Keratinocyte (primary cell): ENCODE measurements at regions not wholly inside any gene's neighbourhood (a gene's known extent, or its start where the extent isn't known, plus 50 kb on each side); places are given as distances from the start of the nearest gene placed in this dataset.

Experiments used
- DNase-seq: peaks from one replicate; pipeline ENCODE4 v3.0.0-alpha.2; 2011; ENCODE audit warnings: low read depth, missing footprints, low spot score
- FAIRE-seq: peaks from 2 replicates; lab custom pipeline; 2011; peaks lifted over from hg19 to GRCh38; lab: Jason Lieb, UNC
- H2AFZ ChIP-seq: 2 replicates; pipeline ENCODE4 v1.6.0; 2012; ENCODE audit warnings: low read length, control low read depth, inconsistent platforms; ENCODE audit not compliant: control insufficient read depth
- H3K27ac ChIP-seq: 2 replicates; pipeline ENCODE4 v1.5.1; 2011; ENCODE audit warnings: low read length; ENCODE audit not compliant: control insufficient read depth, insufficient read depth
- H3K27me3 ChIP-seq: 3 replicates; pipeline ENCODE4 v1.6.0; 2011; ENCODE audit warnings: low read length; ENCODE audit not compliant: control insufficient read depth, insufficient read depth; ENCODE audit errors: extremely low read depth
- H3K36me3 ChIP-seq, 2 experiments: 2 replicates in 1 of 2; 3 replicates in 1 of 2; pipeline ENCODE4 v1.5.1; 2011; ENCODE audit warnings: low read length in 2 of 2, mild to moderate bottlenecking in 1 of 2; ENCODE audit not compliant: control insufficient read depth in 2 of 2, insufficient read depth in 2 of 2; ENCODE audit errors: extremely low read depth in 1 of 2
- H3K4me1 ChIP-seq: 3 replicates; pipeline ENCODE4 v1.5.1; 2011; ENCODE audit warnings: low read length; ENCODE audit not compliant: control insufficient read depth, insufficient read depth; ENCODE audit errors: extremely low read depth
- H3K4me2 ChIP-seq: 3 replicates; pipeline ENCODE4 v1.6.0; 2011; ENCODE audit warnings: low read depth, low read length; ENCODE audit not compliant: control insufficient read depth, insufficient read depth; ENCODE audit errors: extremely low read depth
- H3K4me3 ChIP-seq, 3 experiments: fragments of 200-600 bp in 1 of 3; sonication (generic) in 1 of 3; 2 replicates in 2 of 3; 3 replicates in 1 of 3; pipeline ENCODE4 v1.5.1; 2011 to 2016; ENCODE audit warnings: low read length in 3 of 3, mild to moderate bottlenecking in 3 of 3, control low read depth in 2 of 3, inconsistent platforms in 1 of 3, low read depth in 1 of 3, mixed read lengths in 1 of 3, mixed run types in 1 of 3, moderate library complexity in 1 of 3; ENCODE audit not compliant: control insufficient read depth in 2 of 3, insufficient read depth in 2 of 3; ENCODE audit errors: extremely low read depth in 1 of 3
- H3K79me2 ChIP-seq: 2 replicates; pipeline ENCODE4 v1.6.0; 2012; ENCODE audit warnings: low read length; ENCODE audit not compliant: control insufficient read depth, insufficient read depth
- H3K9ac ChIP-seq: 3 replicates; pipeline ENCODE4 v1.6.0; 2011; ENCODE audit warnings: low read length; ENCODE audit not compliant: control insufficient read depth, insufficient read depth; ENCODE audit errors: extremely low read depth
- H3K9me1 ChIP-seq: 3 replicates; pipeline ENCODE4 v1.6.0; 2011; ENCODE audit warnings: low read length; ENCODE audit not compliant: control insufficient read depth, insufficient read depth; ENCODE audit errors: extremely low read depth
- H3K9me3 ChIP-seq: 2 replicates; pipeline ENCODE4 v1.5.1; 2012; ENCODE audit warnings: low read depth, low read length; ENCODE audit not compliant: control insufficient read depth
- H4K20me1 ChIP-seq: 3 replicates; pipeline ENCODE4 v1.6.0; 2011; ENCODE audit warnings: low read length; ENCODE audit not compliant: control insufficient read depth, insufficient read depth; ENCODE audit errors: extremely low read depth
- EZH2 ChIP-seq: IDR thresholded peaks from one replicate; pipeline ENCODE4 v1.6.1; 2012; ENCODE audit warnings: inconsistent platforms, mild to moderate bottlenecking, low read length, moderate library complexity
- dilution Hi-C: fragments of 300-500 bp; cut with MboI; formaldehyde crosslinking; loops from one replicate; pipeline ENCODE4 v1.7.0; 2020; ENCODE audit warnings: low sequenced_read_pairs; ENCODE audit not compliant: extremely low pct_ligation_motif_present
- TF ChIP-seq, protein P1 (sequence below), 3 experiments: IDR thresholded peaks in 1 of 3; conservative IDR thresholded peaks in 1 of 3; optimal IDR thresholded peaks in 1 of 3; 2 replicates in 2 of 3; 3 replicates in 1 of 3; pipeline versions ENCODE3 to v1.5.1; 2011; ENCODE audit warnings: low read length in 3 of 3, mild to moderate bottlenecking in 3 of 3, moderate library complexity in 2 of 3, control low read depth in 1 of 3, inconsistent platforms in 1 of 3; ENCODE audit not compliant: insufficient read depth in 2 of 3; ENCODE audit errors: extremely low read depth in 1 of 3

GRCh38 chr16:66172463-66172862 is 194.0 kb upstream of the CDH5 start:
- H3K4me1 ChIP-seq: no peaks in the 10 kb centered on the region
- no peak overlapping the region for H3K4me2 ChIP-seq
- H3K9me1 ChIP-seq: no peaks in the 10 kb centered on the region
- FAIRE-seq (no peak), DNase-seq (no peak)
- no peak overlapping the region for H3K4me3 ChIP-seq
- TF ChIP-seq, protein P1, sequence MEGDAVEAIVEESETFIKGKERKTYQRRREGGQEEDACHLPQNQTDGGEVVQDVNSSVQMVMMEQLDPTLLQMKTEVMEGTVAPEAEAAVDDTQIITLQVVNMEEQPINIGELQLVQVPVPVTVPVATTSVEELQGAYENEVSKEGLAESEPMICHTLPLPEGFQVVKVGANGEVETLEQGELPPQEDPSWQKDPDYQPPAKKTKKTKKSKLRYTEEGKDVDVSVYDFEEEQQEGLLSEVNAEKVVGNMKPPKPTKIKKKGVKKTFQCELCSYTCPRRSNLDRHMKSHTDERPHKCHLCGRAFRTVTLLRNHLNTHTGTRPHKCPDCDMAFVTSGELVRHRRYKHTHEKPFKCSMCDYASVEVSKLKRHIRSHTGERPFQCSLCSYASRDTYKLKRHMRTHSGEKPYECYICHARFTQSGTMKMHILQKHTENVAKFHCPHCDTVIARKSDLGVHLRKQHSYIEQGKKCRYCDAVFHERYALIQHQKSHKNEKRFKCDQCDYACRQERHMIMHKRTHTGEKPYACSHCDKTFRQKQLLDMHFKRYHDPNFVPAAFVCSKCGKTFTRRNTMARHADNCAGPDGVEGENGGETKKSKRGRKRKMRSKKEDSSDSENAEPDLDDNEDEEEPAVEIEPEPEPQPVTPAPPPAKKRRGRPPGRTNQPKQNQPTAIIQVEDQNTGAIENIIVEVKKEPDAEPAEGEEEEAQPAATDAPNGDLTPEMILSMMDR (optimal IDR thresholded peaks at IDR 0.05 in 1 of 3, IDR thresholded peaks at IDR 0.05 in 1 of 3, conservative IDR thresholded peaks at IDR 0.05 in 1 of 3; ENCODE audit: extremely low read depth in 1 of 3, insufficient read depth in 2 of 3, low read length in 3 of 3): no peak
- no peak for TF ChIP-seq EZH2
- no peaks in the 10 kb centered on the region for H4K20me1 ChIP-seq
- H3K27ac ChIP-seq: no peak overlapping the region
- H2AFZ ChIP-seq: no peak overlapping the region
- no peaks in the 10 kb centered on the region for H3K9me3 ChIP-seq
- no peaks in the 10 kb centered on the region for H3K36me3 ChIP-seq
- H3K27me3 ChIP-seq: no peaks in the 10 kb centered on the region
- no peaks in the 10 kb centered on the region for H3K79me2 ChIP-seq
- H3K9ac ChIP-seq: no peak overlapping the region
- dilution Hi-C loops: no loop called here

- Histone ChIP-seq H3K4me1 (no peaks in the 10 kb centered on the region), H4K20me1 (no peaks in the 10 kb centered on the region), H2AFZ (no peak overlapping the region), H3K9ac (no peak overlapping the region), H3K27me3 (no peaks in the 10 kb centered on the region), H3K27ac (no peak overlapping the region), H3K9me1 (no peaks in the 10 kb centered on the region), H3K4me3 (no peak overlapping the region), H3K79me2 (no peaks in the 10 kb centered on the region), H3K9me3 (no peaks in the 10 kb centered on the region), H3K36me3 (no peaks in the 10 kb centered on the region), H3K4me2 (no peak overlapping the region)
- dilution Hi-C loops: no loop called here
- no peak for FAIRE-seq
- TF ChIP-seq, protein P1 (optimal IDR thresholded peaks at IDR 0.05 in 1 of 3, IDR thresholded peaks at IDR 0.05 in 1 of 3, conservative IDR thresholded peaks at IDR 0.05 in 1 of 3; ENCODE audit: extremely low read depth in 1 of 3, insufficient read depth in 2 of 3, low read length in 3 of 3): no peak
- no peak for TF ChIP-seq EZH2
- no peak for DNase-seq
Measured at GRCh38 chr16:66171578-66171977, 194.9 kb upstream of the CDH5 start.
